PC-9 (cell line): ENCODE measurements at regions not wholly inside any gene's neighbourhood (a gene's known extent, or its start where the extent isn't known, plus 50 kb on each side); places are given as distances from the start of the nearest gene placed in this dataset.
A peak's percentile ranks its signal among the peaks of the same experiment; 100 is the strongest.

ENCODE experiments used
- BruUV-seq: library from RNA; stranded (reverse); fragments of 400-500 nt; replicated peaks from 2 replicates; lab custom pipeline; 2021; lab: Mats Ljungman, UMichigan
- CTCF ChIA-PET: fragments of 300-600 bp; sonication (Branson Sonifier 250); formaldehyde crosslinking; loops from one replicate; lab custom pipeline; 2022; ENCODE audit warnings: antibody characterized with exemption; lab: Charles Lee
- POLR2A ChIA-PET: fragments of 300-600 bp; sonication (Branson Sonifier 250); formaldehyde crosslinking; loops from one replicate; lab custom pipeline; 2022; ENCODE audit warnings: antibody characterized with exemption; ENCODE audit not compliant: unreplicated experiment; lab: Charles Lee
- DNase-seq, 2 experiments: peaks; one replicate each; pipeline versions ENCODE4 v3.0.0 to v3.0.0-alpha.2; 2015 to 2022; ENCODE audit warnings: mixed read lengths in 1 of 2
- H2AFZ ChIP-seq: fragments of 200-600 bp; sonication (generic); 2 replicates; pipeline ENCODE4 v1.8.1; 2017; ENCODE audit warnings: antibody characterized with exemption
- H3F3A ChIP-seq: fragments of 200-600 bp; sonication (generic); 2 replicates; pipeline ENCODE4 v1.8.1; 2017; ENCODE audit warnings: antibody characterized with exemption, mild to moderate bottlenecking, low read depth; ENCODE audit not compliant: insufficient read depth
- H3K27ac ChIP-seq: fragments of 200-600 bp; sonication (generic); 2 replicates; pipeline ENCODE4 v1.6.1; 2016; ENCODE audit warnings: mixed run types
- H3K27me3 ChIP-seq: fragments of 200-600 bp; sonication (generic); 2 replicates; pipeline ENCODE4 v1.6.1; 2016; ENCODE audit warnings: low read depth, mixed run types; ENCODE audit not compliant: insufficient read depth
- H3K36me3 ChIP-seq: fragments of 200-600 bp; sonication (generic); 2 replicates; pipeline ENCODE4 v1.6.1; 2016; ENCODE audit warnings: low read depth, mixed run types
- H3K4me1 ChIP-seq: fragments of 200-600 bp; sonication (generic); replicated peaks from 2 replicates; pipeline ENCODE4 v1.6.1; 2016; ENCODE audit warnings: mixed run types; ENCODE audit not compliant: insufficient read depth
- H3K4me2 ChIP-seq: fragments of 200-600 bp; sonication (generic); 2 replicates; pipeline ENCODE4 v1.6.1; 2017; ENCODE audit warnings: mixed run types
- H3K4me3 ChIP-seq: fragments of 200-600 bp; sonication (generic); 2 replicates; pipeline ENCODE4 v1.6.1; 2016; ENCODE audit warnings: mixed run types
- H3K79me2 ChIP-seq: fragments of 200-600 bp; sonication (generic); 2 replicates; pipeline ENCODE4 v1.6.1; 2017; ENCODE audit warnings: low read depth, mixed run types
- H3K9me2 ChIP-seq: fragments of 200-600 bp; sonication (generic); 2 replicates; pipeline ENCODE4 v1.8.1; 2017; ENCODE audit warnings: mild to moderate bottlenecking; ENCODE audit not compliant: insufficient read depth
- H3K9me3 ChIP-seq: fragments of 200-600 bp; sonication (generic); 2 replicates; pipeline ENCODE4 v1.8.1; 2016; ENCODE audit warnings: low read depth; ENCODE audit not compliant: insufficient read depth
- H4K20me1 ChIP-seq: fragments of 200-600 bp; sonication (generic); 2 replicates; pipeline ENCODE4 v1.8.1; 2017; ENCODE audit not compliant: insufficient read depth
- CTCF ChIP-seq: fragments of 200-600 bp; sonication (generic); conservative IDR thresholded peaks from 2 replicates; pipeline ENCODE4 v1.6.1; 2017; ENCODE audit warnings: mixed run types, antibody characterized with exemption, mild to moderate bottlenecking, moderate library complexity
- EZH2 ChIP-seq: fragments of 200-600 bp; sonication (generic); IDR thresholded peaks from 2 replicates; pipeline ENCODE4 v1.8.0; 2017; ENCODE audit warnings: antibody characterized with exemption, low read depth
- intact Hi-C: fragments of 100-400 bp; cut with micrococcal nuclease; formaldehyde crosslinking; loops from one replicate; pipeline ENCODE4 v1.10.0; 2022; ENCODE audit not compliant: unreplicated experiment

GRCh38 chr5:167694325-167695147 lies 596.9 kb upstream of the WWC1 start:
- no peaks in the 10 kb centered on the region; the same call in 1 of the 2 replicates for H3K9me3 ChIP-seq
- no peak overlapping the region for H2AFZ ChIP-seq
- ChIA-PET POLR2A (no interaction called here), CTCF (no interaction called here)
- H3K36me3 ChIP-seq, result no peaks in the 10 kb centered on the region; the same call in 1 of the 2 replicates
- TF ChIP-seq CTCF, result no peak
- TF ChIP-seq EZH2, result no peak
- intact Hi-C loops, result no loop called here
- H3K79me2 ChIP-seq, result no peaks in the 10 kb centered on the region
- H3K4me2 ChIP-seq, result no peak overlapping the region
- no TSS peak for BruUV-seq
- no peaks in the 10 kb centered on the region for H3K9me2 ChIP-seq
- H3K4me1 ChIP-seq, result peaks cover 22% of the 10 kb centered on the region
- no peak overlapping the region for H3K27ac ChIP-seq
- peak in 1 of 2 experiments; percentile 52 for DNase-seq
- H4K20me1 ChIP-seq, result no peaks in the 10 kb centered on the region
- H3K4me3 ChIP-seq, result no peak overlapping the region
- peaks cover 15% of the 10 kb centered on the region for H3F3A ChIP-seq
- H3K27me3 ChIP-seq, result no peaks in the 10 kb centered on the region

- Histone ChIP-seq H3K4me2 (no peak overlapping the region), H4K20me1 (no peaks in the 10 kb centered on the region), H3K27ac (no peak overlapping the region), H3K4me3 (no peak overlapping the region), H3F3A (peaks cover 26% of the 10 kb centered on the region), H3K79me2 (no peaks in the 10 kb centered on the region), H3K36me3 (no peaks in the 10 kb centered on the region; the same call in 1 of the 2 replicates), H3K27me3 (no peaks in the 10 kb centered on the region), H2AFZ (no peak overlapping the region), H3K4me1 (peaks cover 38% of the 10 kb centered on the region), H3K9me3 (peaks cover 4% of the 10 kb centered on the region), H3K9me2 (no peaks in the 10 kb centered on the region)
- TF ChIP-seq CTCF, result no peak
- TF ChIP-seq EZH2, result no peak
- no peak for DNase-seq
- intact Hi-C loops, result no loop called here
- POLR2A ChIA-PET, result interaction anchor here (0.6 to 0.7 kb wide), 2 partner anchors 66 to 131 kb away, joined by 3 to 4 read pairs; no protein-coding TSS in a partner anchor
- no TSS peak for BruUV-seq
- CTCF ChIA-PET, result no interaction called here
Observed at GRCh38 chr5:167696558-167697314, 594.7 kb upstream of the WWC1 start.

GRCh38 chr5:167699432-167699831 lies 592.0 kb upstream of the WWC1 start:
- Histone ChIP-seq H3K79me2 (no peaks in the 10 kb centered on the region), H3K9me2 (no peaks in the 10 kb centered on the region), H3K4me1 (peaks cover 40% of the 10 kb centered on the region), H3K36me3 (no peaks in the 10 kb centered on the region; the same call in 1 of the 2 replicates), H3K4me3 (no peak overlapping the region), H4K20me1 (no peaks in the 10 kb centered on the region), H2AFZ (peak overlapping the region; percentile 59; the same call in 1 of the 2 replicates), H3K27ac (peak overlapping the region; percentile 97), H3K9me3 (peaks cover 4% of the 10 kb centered on the region; the same call in 1 of the 2 replicates), H3F3A (peaks cover 26% of the 10 kb centered on the region), H3K4me2 (peak overlapping the region; percentile 70), H3K27me3 (no peaks in the 10 kb centered on the region)
- DNase-seq, result peak; percentile 79 to 100
- ChIA-PET CTCF (no interaction called here), POLR2A (no interaction called here)
- TF ChIP-seq CTCF (no peak), EZH2 (no peak)
- BruUV-seq, result no TSS peak
- intact Hi-C loops, result loop anchor here (1.0 to 2.0 kb wide), 5 partner anchors 24 to 404 kb away; no protein-coding TSS in a partner anchor
